GM21528 (cell line): ENCODE measurements at regions not wholly inside any gene's neighbourhood (a gene's known extent, or its start where the extent isn't known, plus 50 kb on each side); places are given as distances from the start of the nearest gene placed in this dataset.
A peak's percentile ranks its signal among the peaks of the same experiment; 100 is the strongest.
"Not testable (repeated sequence)": the region's sequence is repeated elsewhere in the genome, so short reads cannot be mapped to it uniquely, and the experiment has no call there.

Experiments used
- ATAC-seq: cut with Tn5 transposase; IDR thresholded peaks from one replicate; pipeline ENCODE4 v1.9.1; 2021; ENCODE audit warnings: mild to moderate bottlenecking, moderate library complexity; ENCODE audit not compliant: unreplicated experiment, low FRiP score

- ATAC-seq, result peak; percentile 29
These were observed 78.5 kb downstream of the C9orf152 start for GRCh38 chr9:110129425-110129824.

- no peak for ATAC-seq
These were observed 77.7 kb downstream of the C9orf152 start for GRCh38 chr9:110130211-110130610.

- no peak for ATAC-seq
These were observed 77.1 kb downstream of the C9orf152 start for GRCh38 chr9:110130791-110131416.

GRCh38 chr9:110131499-110131898 lies 76.5 kb downstream of the C9orf152 start:
- no peak for ATAC-seq

- ATAC-seq, result not testable (repeated sequence)
These were observed 75.4 kb downstream of the C9orf152 start for GRCh38 chr9:110132531-110132930.

GRCh38 chr9:110133059-110133458 lies 74.9 kb downstream of the C9orf152 start:
- ATAC-seq, result no peak

GRCh38 chr9:110133608-110134210 lies 74.2 kb downstream of the C9orf152 start:
- ATAC-seq, result no peak

- ATAC-seq, result no peak
These were observed 72.1 kb downstream of the C9orf152 start for GRCh38 chr9:110135846-110136245.

- ATAC-seq, result no peak
These were observed 71.2 kb downstream of the C9orf152 start for GRCh38 chr9:110136802-110137201.

- ATAC-seq, result no peak
These were observed 67.7 kb downstream of the C9orf152 start for GRCh38 chr9:110140276-110140675.

- ATAC-seq, result no peak
These were observed 66.6 kb downstream of the C9orf152 start for GRCh38 chr9:110141227-110141793.

- no peak for ATAC-seq
These were observed 65.7 kb downstream of the C9orf152 start for GRCh38 chr9:110142253-110142652.

GRCh38 chr9:110142868-110143481 lies 65.0 kb downstream of the C9orf152 start:
- peak; percentile 23 for ATAC-seq

- ATAC-seq, result peak; percentile 58
These were observed 64.5 kb downstream of the C9orf152 start for GRCh38 chr9:110143485-110143884.

GRCh38 chr9:110143950-110144545 lies 63.9 kb downstream of the C9orf152 start:
- ATAC-seq, result peak; percentile 48

- no peak for ATAC-seq
These were observed 61.6 kb downstream of the C9orf152 start for GRCh38 chr9:110146373-110146772.

GRCh38 chr9:110148384-110148783 lies 59.6 kb downstream of the C9orf152 start:
- peak; percentile 81 for ATAC-seq

- ATAC-seq, result no peak
These were observed 59.1 kb downstream of the C9orf152 start for GRCh38 chr9:110148891-110149290.
